NT2/D1 (cell line): ENCODE measurements at regions not wholly inside any gene's neighbourhood (a gene's known extent, or its start where the extent isn't known, plus 50 kb on each side); places are given as distances from the start of the nearest gene placed in this dataset.

Experiments used
- SUZ12 ChIP-seq: IDR thresholded peaks from 2 replicates; pipeline ENCODE4 v1.6.1; 2011; ENCODE audit not compliant: insufficient read length, insufficient read depth; ENCODE audit errors: extremely low read depth
- YY1 ChIP-seq: IDR thresholded peaks from 2 replicates; pipeline ENCODE4 v1.6.1; 2011; ENCODE audit not compliant: insufficient read length, insufficient read depth
- ZNF274 ChIP-seq: IDR thresholded peaks from 2 replicates; pipeline ENCODE4 v1.6.1; 2011; ENCODE audit warnings: mild to moderate bottlenecking, low read depth, low read length

DNA sequence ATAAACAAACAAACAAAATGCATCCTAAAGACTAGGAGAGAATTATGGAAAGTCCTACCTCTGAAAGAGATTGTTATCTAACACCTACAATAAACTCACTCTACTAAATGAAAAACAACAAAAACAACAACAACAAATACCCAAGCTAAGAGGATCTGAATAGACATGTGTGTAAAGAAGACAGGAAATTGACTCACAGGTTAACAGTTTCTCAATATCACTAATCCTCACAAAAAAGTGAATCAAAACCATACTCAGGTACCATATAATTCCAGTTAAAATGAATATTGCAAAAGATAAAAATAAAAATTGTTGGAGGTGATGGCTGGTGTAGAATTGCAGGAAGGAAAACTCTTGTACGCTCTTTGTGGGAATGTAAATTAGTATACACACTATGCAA lies 110.4 kb upstream of the TOP3B start:
- TF ChIP-seq SUZ12 = no peak
- no peak for TF ChIP-seq YY1
- TF ChIP-seq ZNF274 = no peak
